Adipocyte (in vitro differentiated cells): ENCODE measurements at regions not wholly inside any gene's neighbourhood (a gene's known extent, or its start where the extent isn't known, plus 50 kb on each side); places are given as distances from the start of the nearest gene placed in this dataset.

Experiments
- DNase-seq: peaks from one replicate; pipeline ENCODE4 v3.0.0-alpha.2; 2015; ENCODE audit warnings: low read depth
- H3K27me3 ChIP-seq: replicated peaks from 2 replicates; pipeline ENCODE4 v1.7.0; 2013; ENCODE audit warnings: mild to moderate bottlenecking, low read length, moderate library complexity; ENCODE audit not compliant: control insufficient read depth, insufficient read depth
- H3K36me3 ChIP-seq: 2 replicates; pipeline ENCODE4 v1.7.0; 2013; ENCODE audit warnings: low read length, mild to moderate bottlenecking, moderate library complexity; ENCODE audit not compliant: control insufficient read depth, insufficient read depth, severe bottlenecking
- H3K4me1 ChIP-seq: 2 replicates; pipeline ENCODE4 v1.7.0; 2013; ENCODE audit warnings: mild to moderate bottlenecking, low read length, moderate library complexity; ENCODE audit not compliant: control insufficient read depth, insufficient read depth
- H3K4me3 ChIP-seq: 2 replicates; pipeline ENCODE4 v1.7.0; 2013; ENCODE audit warnings: mild to moderate bottlenecking, low read length, moderate library complexity
- H3K9ac ChIP-seq: 2 replicates; pipeline ENCODE4 v1.7.0; 2013; ENCODE audit warnings: mild to moderate bottlenecking, low read length, moderate library complexity
- H3K9me3 ChIP-seq: 2 replicates; pipeline ENCODE4 v1.7.0; 2013; ENCODE audit warnings: mild to moderate bottlenecking, low read length, moderate library complexity; ENCODE audit not compliant: control insufficient read depth

DNA sequence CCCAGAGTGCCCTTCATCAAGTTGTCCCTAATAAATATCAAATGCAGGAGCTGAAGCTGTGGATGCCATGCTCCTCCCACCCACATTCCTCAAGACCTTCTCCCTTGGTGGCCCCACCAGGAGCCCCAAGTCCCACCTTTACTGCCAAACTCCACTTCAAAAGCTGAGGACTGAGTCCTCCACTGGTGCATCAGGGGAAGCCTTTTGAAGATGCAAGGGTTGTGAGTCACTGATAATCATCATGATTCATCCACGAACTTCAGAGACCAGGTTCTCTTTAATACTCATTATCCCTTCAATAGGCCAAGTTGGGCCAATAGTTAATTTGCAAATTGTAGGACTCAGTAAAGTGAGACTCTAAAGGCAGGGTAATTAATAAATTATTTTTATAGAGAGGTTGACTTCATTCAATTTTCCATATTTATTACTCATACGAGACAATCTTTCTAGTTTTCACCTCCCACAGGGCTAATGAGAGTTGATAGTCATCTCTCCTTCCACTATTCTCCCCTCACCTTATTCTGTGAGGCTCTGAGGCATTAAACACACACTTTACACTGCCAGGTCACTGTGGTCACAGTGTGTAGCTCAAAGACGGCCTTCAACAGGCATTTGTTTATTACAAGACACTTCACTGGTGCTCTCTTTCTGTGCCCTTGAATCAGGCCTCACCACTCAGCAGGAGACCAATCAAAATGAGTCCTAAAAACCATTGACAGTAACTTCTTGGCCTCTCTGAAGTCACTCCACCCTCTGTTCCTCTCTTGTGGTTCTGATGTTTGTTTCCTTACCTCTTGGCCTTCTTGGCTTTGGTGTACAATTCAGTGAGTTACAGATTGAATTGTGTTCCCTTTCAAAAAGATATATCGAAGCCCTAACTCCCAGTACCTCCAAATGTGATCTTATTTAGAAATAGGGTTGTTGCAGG is 99.9 kb downstream of the TRIB2 start:
- peaks cover 39% of the 10 kb centered on the region for H3K4me1 ChIP-seq
- H3K9ac ChIP-seq = no peak overlapping the region

DNA sequence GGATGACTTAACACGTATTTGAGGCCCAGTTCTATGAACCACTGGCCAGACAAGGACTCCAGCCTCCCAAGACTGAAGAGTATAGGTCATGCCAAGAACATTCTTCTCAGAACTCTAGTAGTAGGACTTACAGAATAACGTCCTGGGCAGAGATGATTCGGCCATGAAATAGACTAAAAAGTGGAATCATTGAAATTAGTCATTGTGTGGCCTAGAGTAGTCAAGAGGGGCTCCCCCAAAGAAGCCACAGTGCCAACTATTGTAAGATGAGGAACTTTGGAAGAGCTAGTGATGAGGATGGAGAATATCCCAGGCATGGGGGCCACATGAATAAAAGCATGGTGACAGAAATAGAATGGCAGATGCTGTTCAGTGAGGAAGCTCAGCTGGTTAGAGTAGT is 101.1 kb downstream of the TRIB2 start:
- Histone ChIP-seq H3K4me1 (peaks cover 39% of the 10 kb centered on the region), H3K27me3 (no peaks in the 10 kb centered on the region), H3K9me3 (no peaks in the 10 kb centered on the region), H3K36me3 (no peaks in the 10 kb centered on the region), H3K4me3 (no peak overlapping the region), H3K9ac (peak overlapping the region; percentile 72)
- no peak for DNase-seq

More for the DNA sequence above, 99.9 kb downstream of the TRIB2 start:
- no peaks in the 10 kb centered on the region for H3K9me3 ChIP-seq
- H3K4me3 ChIP-seq = no peak overlapping the region
- no peaks in the 10 kb centered on the region for H3K36me3 ChIP-seq
- DNase-seq = peak; percentile 20
- no peaks in the 10 kb centered on the region for H3K27me3 ChIP-seq

DNA sequence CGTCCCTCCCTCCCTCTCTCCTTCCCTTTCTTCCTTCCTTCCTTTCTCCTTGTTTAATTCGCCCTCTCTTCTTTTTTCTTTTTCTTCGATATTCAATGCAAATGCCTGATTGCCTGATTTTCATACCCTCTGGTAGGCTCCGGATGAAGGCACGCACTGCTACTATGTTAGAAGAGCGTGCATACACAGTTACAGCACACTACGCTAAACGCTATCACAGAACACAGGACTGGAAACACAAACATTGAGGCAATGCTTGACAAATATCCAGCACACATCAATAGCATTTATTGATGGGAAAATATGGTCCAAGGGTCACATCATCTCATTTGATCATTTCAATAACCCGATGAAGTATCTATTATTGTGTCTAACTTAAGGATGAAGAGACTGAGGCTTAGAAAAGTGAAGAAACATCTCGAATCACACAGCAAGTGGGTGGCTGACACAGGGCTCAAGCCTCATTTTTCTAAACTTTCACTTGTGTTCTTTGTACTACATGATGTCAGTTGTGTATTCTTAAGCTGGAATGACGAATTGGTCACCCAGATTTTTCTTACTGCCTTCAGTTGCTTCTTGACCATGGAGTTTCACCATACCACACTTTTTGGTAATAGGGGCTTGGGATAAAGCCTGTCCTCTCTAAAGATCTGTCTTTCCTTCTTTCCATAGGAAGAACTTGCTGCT is 101.8 kb downstream of the TRIB2 start:
- no peaks in the 10 kb centered on the region for H3K27me3 ChIP-seq
- H3K36me3 ChIP-seq = no peaks in the 10 kb centered on the region
- peak overlapping the region; percentile 72 for H3K9ac ChIP-seq
- DNase-seq = no peak
- H3K4me3 ChIP-seq = no peak overlapping the region
- no peaks in the 10 kb centered on the region for H3K9me3 ChIP-seq
- H3K4me1 ChIP-seq = peaks cover 39% of the 10 kb centered on the region

DNA sequence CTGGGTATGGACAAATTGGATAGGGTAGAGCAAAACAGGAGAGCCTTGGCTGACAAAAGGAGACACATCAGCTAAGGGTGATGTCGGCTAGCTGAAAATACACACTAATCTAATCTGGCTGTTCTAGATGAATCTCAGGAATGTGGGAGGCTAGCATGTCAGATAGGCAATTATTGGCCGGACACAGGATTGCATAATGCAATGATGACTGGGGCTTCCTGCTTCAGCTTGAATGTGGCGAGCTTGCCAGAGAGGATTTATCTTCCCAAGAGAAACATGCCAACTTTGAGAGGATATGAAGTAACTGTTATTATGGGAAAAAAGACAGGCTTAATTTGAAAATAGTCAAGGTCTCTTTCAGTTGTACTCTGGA is 102.4 kb downstream of the TRIB2 start:
- Histone ChIP-seq H3K27me3 (no peaks in the 10 kb centered on the region), H3K4me3 (peak overlapping the region; percentile 29), H3K9me3 (no peaks in the 10 kb centered on the region), H3K9ac (peak overlapping the region; percentile 80), H3K36me3 (no peaks in the 10 kb centered on the region), H3K4me1 (peaks cover 43% of the 10 kb centered on the region)
- DNase-seq = peak; percentile 96

GRCh38 chr2:12819721-12820120 is 103.0 kb downstream of the TRIB2 start:
- peaks cover 49% of the 10 kb centered on the region for H3K4me1 ChIP-seq
- H3K36me3 ChIP-seq = no peaks in the 10 kb centered on the region
- peak overlapping the region; percentile 29 for H3K4me3 ChIP-seq
- peak overlapping the region; percentile 80 for H3K9ac ChIP-seq
- H3K27me3 ChIP-seq = no peaks in the 10 kb centered on the region
- no peaks in the 10 kb centered on the region for H3K9me3 ChIP-seq
- peak; percentile 57 for DNase-seq

DNA sequence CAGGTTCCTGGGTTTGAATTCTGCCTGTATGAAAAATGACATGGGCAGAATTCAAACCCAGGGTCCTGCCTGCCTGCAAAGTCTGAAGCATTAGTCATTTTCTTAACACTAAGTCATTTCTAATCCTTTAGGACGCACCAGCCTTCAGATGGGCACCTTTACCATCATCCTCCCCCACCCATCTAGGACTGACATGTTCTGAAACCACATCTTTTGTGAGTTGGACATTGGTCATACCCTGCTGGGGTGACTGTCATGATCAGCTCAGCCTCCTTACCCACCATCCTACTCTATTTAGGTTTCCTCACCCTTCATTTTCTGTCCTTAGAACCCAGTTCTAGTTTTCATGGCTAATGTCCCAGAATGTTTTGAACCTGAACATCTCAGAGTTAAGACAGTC is 104.9 kb downstream of the TRIB2 start:
- Histone ChIP-seq H3K4me3 (no peak overlapping the region), H3K4me1 (peaks cover 53% of the 10 kb centered on the region), H3K9ac (no peak overlapping the region), H3K36me3 (no peaks in the 10 kb centered on the region), H3K27me3 (no peaks in the 10 kb centered on the region), H3K9me3 (no peaks in the 10 kb centered on the region)
- DNase-seq = no peak

- peak; percentile 25 for DNase-seq
- Histone ChIP-seq H3K4me1 (peaks cover 41% of the 10 kb centered on the region), H3K27me3 (no peaks in the 10 kb centered on the region)
These were observed 107.6 kb downstream of the TRIB2 start for GRCh38 chr2:12824351-12824777.

DNA sequence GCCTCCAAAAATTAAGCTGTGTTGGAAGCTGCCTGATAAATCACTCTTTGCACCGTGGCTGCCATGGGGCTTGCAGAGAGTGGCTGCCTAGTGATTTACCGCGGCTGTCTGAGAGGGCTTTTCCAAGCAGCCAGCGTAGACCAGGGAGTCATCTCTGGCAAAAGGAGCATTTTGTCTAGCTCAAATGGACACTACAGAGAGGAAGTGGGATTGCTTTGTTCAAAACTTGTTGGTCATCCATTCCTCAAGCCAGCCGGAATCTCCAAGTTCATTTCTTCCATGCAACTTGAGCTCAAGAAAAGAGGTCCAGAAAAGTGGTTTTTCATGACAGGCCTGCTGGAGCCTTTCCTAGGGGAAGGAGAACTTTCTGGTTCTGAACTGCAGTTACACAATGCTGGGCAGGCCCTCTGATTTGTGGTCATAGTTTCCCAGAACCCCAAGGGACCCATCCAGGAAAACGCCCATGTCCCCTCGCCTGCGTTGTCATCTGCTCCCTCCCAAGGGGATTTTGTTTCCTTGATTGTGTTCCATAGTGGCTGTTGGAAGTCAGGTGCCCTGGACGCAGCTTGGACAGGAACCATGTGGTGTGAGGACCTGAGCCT is 108.1 kb downstream of the TRIB2 start:
- Histone ChIP-seq H3K4me1 (peaks cover 36% of the 10 kb centered on the region), H3K27me3 (no peaks in the 10 kb centered on the region), H3K36me3 (no peaks in the 10 kb centered on the region), H3K9ac (peak overlapping the region; percentile 66), H3K9me3 (no peaks in the 10 kb centered on the region), H3K4me3 (peak overlapping the region; percentile 21)
- no peak for DNase-seq

More at GRCh38 chr2:12824351-12824777, 107.6 kb downstream of the TRIB2 start:
- Histone ChIP-seq H3K9ac (peak overlapping the region; percentile 66), H3K36me3 (no peaks in the 10 kb centered on the region), H3K9me3 (no peaks in the 10 kb centered on the region), H3K4me3 (peak overlapping the region; percentile 21)

- Histone ChIP-seq H3K27me3 (no peaks in the 10 kb centered on the region), H3K4me1 (peaks cover 21% of the 10 kb centered on the region), H3K36me3 (no peaks in the 10 kb centered on the region), H3K9me3 (no peaks in the 10 kb centered on the region), H3K4me3 (no peak overlapping the region), H3K9ac (no peak overlapping the region)
- no peak for DNase-seq
These were observed 110.0 kb downstream of the TRIB2 start for GRCh38 chr2:12826781-12827180.

GRCh38 chr2:12827721-12828120 is 111.0 kb downstream of the TRIB2 start:
- peaks cover 21% of the 10 kb centered on the region for H3K4me1 ChIP-seq
- no peak overlapping the region for H3K9ac ChIP-seq
- no peak overlapping the region for H3K4me3 ChIP-seq
- no peak for DNase-seq
- no peaks in the 10 kb centered on the region for H3K27me3 ChIP-seq
- H3K36me3 ChIP-seq = no peaks in the 10 kb centered on the region
- no peaks in the 10 kb centered on the region for H3K9me3 ChIP-seq

- peaks cover 18% of the 10 kb centered on the region for H3K4me1 ChIP-seq
- H3K4me3 ChIP-seq = no peak overlapping the region
- DNase-seq = no peak
- H3K9me3 ChIP-seq = no peaks in the 10 kb centered on the region
- H3K9ac ChIP-seq = no peak overlapping the region
- H3K36me3 ChIP-seq = no peaks in the 10 kb centered on the region
- H3K27me3 ChIP-seq = no peaks in the 10 kb centered on the region
These were observed 112.2 kb downstream of the TRIB2 start for GRCh38 chr2:12828980-12829379.
